PC-9 (cell line): ENCODE measurements at regions not wholly inside any gene's neighbourhood (a gene's known extent, or its start where the extent isn't known, plus 50 kb on each side); places are given as distances from the start of the nearest gene placed in this dataset.

Experiments
- BruUV-seq: library from RNA; stranded (reverse); fragments of 400-500 nt; replicated peaks from 2 replicates; lab custom pipeline; 2021; lab: Mats Ljungman, UMichigan
- CTCF ChIA-PET: fragments of 300-600 bp; sonication (Branson Sonifier 250); formaldehyde crosslinking; loops from one replicate; lab custom pipeline; 2022; ENCODE audit warnings: antibody characterized with exemption; lab: Charles Lee
- POLR2A ChIA-PET: fragments of 300-600 bp; sonication (Branson Sonifier 250); formaldehyde crosslinking; loops from one replicate; lab custom pipeline; 2022; ENCODE audit warnings: antibody characterized with exemption; ENCODE audit not compliant: unreplicated experiment; lab: Charles Lee
- DNase-seq, 2 experiments: peaks; one replicate each; pipeline versions ENCODE4 v3.0.0 to v3.0.0-alpha.2; 2015 to 2022; ENCODE audit warnings: mixed read lengths in 1 of 2
- H2AFZ ChIP-seq: fragments of 200-600 bp; sonication (generic); 2 replicates; pipeline ENCODE4 v1.8.1; 2017; ENCODE audit warnings: antibody characterized with exemption
- H3F3A ChIP-seq: fragments of 200-600 bp; sonication (generic); 2 replicates; pipeline ENCODE4 v1.8.1; 2017; ENCODE audit warnings: antibody characterized with exemption, mild to moderate bottlenecking, low read depth; ENCODE audit not compliant: insufficient read depth
- H3K27ac ChIP-seq: fragments of 200-600 bp; sonication (generic); 2 replicates; pipeline ENCODE4 v1.6.1; 2016; ENCODE audit warnings: mixed run types
- H3K27me3 ChIP-seq: fragments of 200-600 bp; sonication (generic); 2 replicates; pipeline ENCODE4 v1.6.1; 2016; ENCODE audit warnings: low read depth, mixed run types; ENCODE audit not compliant: insufficient read depth
- H3K36me3 ChIP-seq: fragments of 200-600 bp; sonication (generic); 2 replicates; pipeline ENCODE4 v1.6.1; 2016; ENCODE audit warnings: low read depth, mixed run types
- H3K4me1 ChIP-seq: fragments of 200-600 bp; sonication (generic); replicated peaks from 2 replicates; pipeline ENCODE4 v1.6.1; 2016; ENCODE audit warnings: mixed run types; ENCODE audit not compliant: insufficient read depth
- H3K4me2 ChIP-seq: fragments of 200-600 bp; sonication (generic); 2 replicates; pipeline ENCODE4 v1.6.1; 2017; ENCODE audit warnings: mixed run types
- H3K4me3 ChIP-seq: fragments of 200-600 bp; sonication (generic); 2 replicates; pipeline ENCODE4 v1.6.1; 2016; ENCODE audit warnings: mixed run types
- H3K79me2 ChIP-seq: fragments of 200-600 bp; sonication (generic); 2 replicates; pipeline ENCODE4 v1.6.1; 2017; ENCODE audit warnings: low read depth, mixed run types
- H3K9me2 ChIP-seq: fragments of 200-600 bp; sonication (generic); 2 replicates; pipeline ENCODE4 v1.8.1; 2017; ENCODE audit warnings: mild to moderate bottlenecking; ENCODE audit not compliant: insufficient read depth
- H3K9me3 ChIP-seq: fragments of 200-600 bp; sonication (generic); 2 replicates; pipeline ENCODE4 v1.8.1; 2016; ENCODE audit warnings: low read depth; ENCODE audit not compliant: insufficient read depth
- H4K20me1 ChIP-seq: fragments of 200-600 bp; sonication (generic); 2 replicates; pipeline ENCODE4 v1.8.1; 2017; ENCODE audit not compliant: insufficient read depth
- EZH2 ChIP-seq: fragments of 200-600 bp; sonication (generic); IDR thresholded peaks from 2 replicates; pipeline ENCODE4 v1.8.0; 2017; ENCODE audit warnings: antibody characterized with exemption, low read depth
- intact Hi-C: fragments of 100-400 bp; cut with micrococcal nuclease; formaldehyde crosslinking; loops from one replicate; pipeline ENCODE4 v1.10.0; 2022; ENCODE audit not compliant: unreplicated experiment
- TF ChIP-seq, protein P1 (sequence below): fragments of 200-600 bp; sonication (generic); conservative IDR thresholded peaks from 2 replicates; pipeline ENCODE4 v1.6.1; 2017; ENCODE audit warnings: mixed run types, antibody characterized with exemption, mild to moderate bottlenecking, moderate library complexity

GRCh38 chr15:91568036-91568435 lies 285.5 kb upstream of the SLCO3A1 start:
- CTCF ChIA-PET = no interaction called here
- Histone ChIP-seq H3K9me2 (no peaks in the 10 kb centered on the region), H2AFZ (no peak overlapping the region), H3K9me3 (no peaks in the 10 kb centered on the region), H3K27me3 (no peaks in the 10 kb centered on the region), H4K20me1 (no peaks in the 10 kb centered on the region), H3K36me3 (no peaks in the 10 kb centered on the region), H3K4me3 (no peak overlapping the region), H3K27ac (no peak overlapping the region), H3K4me1 (0 out of 2 replicates have a peak, but pooled peaks cover 7% of the 10 kb centered on the region), H3K4me2 (no peak overlapping the region), H3K79me2 (no peaks in the 10 kb centered on the region), H3F3A (no peaks in the 10 kb centered on the region)
- TF ChIP-seq EZH2 = no peak
- TF ChIP-seq, protein P1, sequence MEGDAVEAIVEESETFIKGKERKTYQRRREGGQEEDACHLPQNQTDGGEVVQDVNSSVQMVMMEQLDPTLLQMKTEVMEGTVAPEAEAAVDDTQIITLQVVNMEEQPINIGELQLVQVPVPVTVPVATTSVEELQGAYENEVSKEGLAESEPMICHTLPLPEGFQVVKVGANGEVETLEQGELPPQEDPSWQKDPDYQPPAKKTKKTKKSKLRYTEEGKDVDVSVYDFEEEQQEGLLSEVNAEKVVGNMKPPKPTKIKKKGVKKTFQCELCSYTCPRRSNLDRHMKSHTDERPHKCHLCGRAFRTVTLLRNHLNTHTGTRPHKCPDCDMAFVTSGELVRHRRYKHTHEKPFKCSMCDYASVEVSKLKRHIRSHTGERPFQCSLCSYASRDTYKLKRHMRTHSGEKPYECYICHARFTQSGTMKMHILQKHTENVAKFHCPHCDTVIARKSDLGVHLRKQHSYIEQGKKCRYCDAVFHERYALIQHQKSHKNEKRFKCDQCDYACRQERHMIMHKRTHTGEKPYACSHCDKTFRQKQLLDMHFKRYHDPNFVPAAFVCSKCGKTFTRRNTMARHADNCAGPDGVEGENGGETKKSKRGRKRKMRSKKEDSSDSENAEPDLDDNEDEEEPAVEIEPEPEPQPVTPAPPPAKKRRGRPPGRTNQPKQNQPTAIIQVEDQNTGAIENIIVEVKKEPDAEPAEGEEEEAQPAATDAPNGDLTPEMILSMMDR = no peak
- POLR2A ChIA-PET = no interaction called here
- DNase-seq = no peak
- intact Hi-C loops = no loop called here
- no TSS peak for BruUV-seq

DNA sequence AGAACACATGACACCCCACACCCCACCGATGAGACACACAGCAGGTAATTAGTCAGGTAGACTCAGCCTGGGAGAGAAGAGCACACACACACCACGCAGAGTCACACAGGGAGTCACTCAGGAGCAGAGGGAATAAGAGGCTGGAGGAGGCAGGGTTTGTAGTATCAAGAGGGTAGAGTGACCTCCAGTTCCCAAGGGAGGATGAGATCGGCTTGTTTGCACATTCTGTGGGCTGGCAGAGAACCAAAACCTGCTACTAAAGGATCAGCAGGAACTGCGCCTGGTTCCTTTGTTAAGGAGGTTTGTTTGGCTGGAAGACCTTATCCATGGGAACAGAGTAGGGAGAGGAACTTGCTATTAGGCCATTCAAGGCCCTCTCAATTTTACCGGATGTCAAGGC lies 281.4 kb upstream of the SLCO3A1 start:
- intact Hi-C loops = no loop called here
- H3K9me3 ChIP-seq = no peaks in the 10 kb centered on the region
- BruUV-seq = no TSS peak
- 0 out of 2 replicates have a peak, but pooled peaks cover 5% of the 10 kb centered on the region for H3K4me1 ChIP-seq
- POLR2A ChIA-PET = no interaction called here
- H3K27ac ChIP-seq = no peak overlapping the region
- H3K79me2 ChIP-seq = no peaks in the 10 kb centered on the region
- H3K27me3 ChIP-seq = no peaks in the 10 kb centered on the region
- CTCF ChIA-PET = no interaction called here
- peak; percentile 33 to 38 for DNase-seq
- no peaks in the 10 kb centered on the region for H3K36me3 ChIP-seq
- no peaks in the 10 kb centered on the region for H4K20me1 ChIP-seq
- peak overlapping the region; percentile 44; the same call in 1 of the 2 replicates for H2AFZ ChIP-seq
- H3K4me2 ChIP-seq = no peak overlapping the region
- no peak overlapping the region for H3K4me3 ChIP-seq
- H3F3A ChIP-seq = no peaks in the 10 kb centered on the region
- TF ChIP-seq EZH2 = no peak
- TF ChIP-seq, protein P1 = no peak
- no peaks in the 10 kb centered on the region for H3K9me2 ChIP-seq

DNA sequence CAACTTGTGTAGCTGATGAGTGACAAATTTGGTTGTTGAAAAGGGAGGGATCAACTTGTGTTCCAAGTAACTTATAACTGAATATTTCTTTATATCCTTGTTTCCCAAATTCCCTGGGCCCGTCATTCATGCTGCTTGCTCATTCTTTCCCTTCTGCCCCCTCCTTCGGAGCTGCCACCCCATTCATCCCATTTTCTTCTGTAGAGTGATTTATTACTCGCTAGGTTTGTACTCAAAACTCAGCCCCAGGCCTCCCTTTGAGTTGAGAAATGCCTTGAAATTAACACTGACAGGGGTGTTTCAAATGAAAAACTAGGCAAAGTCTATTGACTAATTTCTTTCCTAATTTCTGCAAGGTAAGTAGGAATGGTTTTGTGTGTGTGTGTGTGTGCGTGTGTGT lies 277.4 kb upstream of the SLCO3A1 start:
- BruUV-seq = no TSS peak
- CTCF ChIA-PET = no interaction called here
- H3K27ac ChIP-seq = no peak overlapping the region

More for the DNA sequence above, 277.4 kb upstream of the SLCO3A1 start:
- no peaks in the 10 kb centered on the region for H4K20me1 ChIP-seq
- intact Hi-C loops = no loop called here
- H3K9me2 ChIP-seq = no peaks in the 10 kb centered on the region
- no peaks in the 10 kb centered on the region for H3K27me3 ChIP-seq
- POLR2A ChIA-PET = no interaction called here
- no peaks in the 10 kb centered on the region for H3K36me3 ChIP-seq
- H3K4me2 ChIP-seq = no peak overlapping the region
- TF ChIP-seq, protein P1 = no peak
- no peak for TF ChIP-seq EZH2
- no peaks in the 10 kb centered on the region for H3K9me3 ChIP-seq
- H3K4me1 ChIP-seq = 0 out of 2 replicates have a peak, but pooled peaks cover 5% of the 10 kb centered on the region
- no peak overlapping the region for H3K4me3 ChIP-seq
- no peaks in the 10 kb centered on the region for H3K79me2 ChIP-seq
- DNase-seq = no peak
- H2AFZ ChIP-seq = no peak overlapping the region
- no peaks in the 10 kb centered on the region for H3F3A ChIP-seq
